ENCODE measurements at regions not wholly inside any gene's neighbourhood (a gene's known extent, or its start where the extent isn't known, plus 50 kb on each side); places are given as distances from the start of the nearest gene placed in this dataset.
A peak's percentile ranks its signal among the peaks of the same experiment; 100 is the strongest.

GRCh38 chr18:71754246-71754645, 789.9 kb downstream of the CBLN2 start:
- DNase-seq (ENCODE audit: low read depth in 2 of 2): no peak

GRCh38 chr18:71743634-71744033, 800.5 kb downstream of the CBLN2 start:
- no peak for DNase-seq (ENCODE audit: low read depth in 2 of 2)

GRCh38 chr18:71729611-71730010, 814.5 kb downstream of the CBLN2 start:
- DNase-seq (ENCODE audit: low read depth in 2 of 2): no peak

- DNase-seq (ENCODE audit: low read depth in 2 of 2): no peak
Observed at GRCh38 chr18:71727909-71728308, 816.2 kb downstream of the CBLN2 start.

GRCh38 chr18:71725256-71725655, 818.9 kb downstream of the CBLN2 start:
- no peak for DNase-seq (ENCODE audit: low read depth in 2 of 2)

GRCh38 chr18:71707985-71708500, 836.1 kb downstream of the CBLN2 start:
- DNase-seq (ENCODE audit: low read depth in 2 of 2): no peak

GRCh38 chr18:71707400-71707799, 836.7 kb downstream of the CBLN2 start:
- no peak for DNase-seq (ENCODE audit: low read depth in 2 of 2)

GRCh38 chr18:71689416-71690160, 854.6 kb downstream of the CBLN2 start:
- no peak for DNase-seq (ENCODE audit: low read depth in 2 of 2)

GRCh38 chr18:71682591-71682990, 861.6 kb downstream of the CBLN2 start:
- DNase-seq (ENCODE audit: low read depth in 2 of 2): no peak

GRCh38 chr18:71678144-71678543, 866.0 kb downstream of the CBLN2 start:
- DNase-seq (ENCODE audit: low read depth in 2 of 2): no peak

GRCh38 chr18:71673954-71674353, 870.2 kb downstream of the CBLN2 start:
- no peak for DNase-seq (ENCODE audit: low read depth in 2 of 2)

- no peak for DNase-seq (ENCODE audit: low read depth in 2 of 2)
Observed at GRCh38 chr18:71673498-71673897, 870.6 kb downstream of the CBLN2 start.

GRCh38 chr18:71666481-71666880, 877.7 kb downstream of the CBLN2 start:
- no peak for DNase-seq (ENCODE audit: low read depth in 2 of 2)

- peak; percentile 8 to 12 for DNase-seq (ENCODE audit: low read depth in 2 of 2)
Observed at GRCh38 chr18:71665131-71665530, 879.0 kb downstream of the CBLN2 start.

- no peak for DNase-seq (ENCODE audit: low read depth in 2 of 2)
Observed at GRCh38 chr18:71643822-71644221, 900.3 kb downstream of the CBLN2 start.

- DNase-seq (ENCODE audit: low read depth in 2 of 2): no peak
Observed at GRCh38 chr18:71630696-71631095, 913.4 kb downstream of the CBLN2 start.

GRCh38 chr18:71625556-71626090, 918.5 kb downstream of the CBLN2 start:
- no peak for DNase-seq (ENCODE audit: low read depth in 2 of 2)

GRCh38 chr18:71598374-71598773, 945.8 kb downstream of the CBLN2 start:
- peak in 1 of 2 experiments; percentile 4 for DNase-seq (ENCODE audit: low read depth in 2 of 2)

GRCh38 chr18:71597219-71597618, 946.9 kb downstream of the CBLN2 start:
- no peak for DNase-seq (ENCODE audit: low read depth in 2 of 2)

- DNase-seq (ENCODE audit: low read depth in 2 of 2): no peak
Observed at GRCh38 chr18:71583252-71583651, 960.9 kb downstream of the CBLN2 start.

GRCh38 chr18:71554686-71555085, 989.5 kb downstream of the CBLN2 start:
- no peak for DNase-seq (ENCODE audit: low read depth in 2 of 2)

- no peak for DNase-seq (ENCODE audit: low read depth in 2 of 2)
Observed at GRCh38 chr18:71541643-71542042, 1002.5 kb downstream of the CBLN2 start.

GRCh38 chr18:71529703-71530303, 1014.3 kb downstream of the CBLN2 start:
- DNase-seq (ENCODE audit: low read depth in 2 of 2): no peak

Measured in fibroblast of skin of left biceps (primary cell).